Stomach (tissue), 8 donors: ENCODE measurements at regions not wholly inside any gene's neighbourhood (a gene's known extent, or its start where the extent isn't known, plus 50 kb on each side); places are given as distances from the start of the nearest gene placed in this dataset.
"Not testable (repeated sequence)": the region's sequence is repeated elsewhere in the genome, so short reads cannot be mapped to it uniquely, and the experiment has no call there.

Experiments
- DNase-seq, 2 donors: peaks; one replicate each; pipeline versions ENCODE4 v3.0.0 to v3.0.0-alpha.2; 2013 to 2019
- H3K27ac ChIP-seq, 5 donors: fragments of 200-600 bp in 4 of 5; sonication (generic) in 4 of 5; one replicate each; pipeline ENCODE4 v1.5.1; 2013 to 2019; ENCODE audit warnings: mild to moderate bottlenecking in 1 of 5, moderate library complexity in 1 of 5
- H3K27me3 ChIP-seq, 3 donors: fragments of 200-600 bp; sonication (generic); one replicate each; pipeline ENCODE4 v1.5.1; 2017 to 2019; ENCODE audit warnings: mixed run types in 1 of 3
- H3K36me3 ChIP-seq, 4 donors: fragments of 200-600 bp; sonication (generic); 1 replicate in 3 of 4; 2 replicates in 1 of 4; pipeline ENCODE4 v1.5.1; 2016 to 2019
- H3K4me1 ChIP-seq, 4 donors: fragments of 200-600 bp; sonication (generic); one replicate each; pipeline ENCODE4 v1.5.1; 2016 to 2019
- H3K4me3 ChIP-seq, 4 donors: fragments of 200-600 bp; sonication (generic) in 3 of 4; one replicate each; pipeline ENCODE4 v1.5.1; 2016 to 2019; ENCODE audit warnings: mild to moderate bottlenecking in 1 of 4
- H3K9me3 ChIP-seq, 4 donors: fragments of 200-600 bp; sonication (generic); one replicate each; pipeline ENCODE4 v1.5.1; 2016 to 2019
- EP300 ChIP-seq: sonication (generic); formaldehyde crosslinking; IDR thresholded peaks from one replicate; pipeline ENCODE4 v1.6.1; 2017; ENCODE audit warnings: antibody characterized with exemption
- POLR2A ChIP-seq, 4 donors: fragments of 450-650 bp; IDR thresholded peaks; one replicate each; pipeline ENCODE4 v1.6.1; 2016; ENCODE audit warnings: antibody characterized with exemption in 4 of 4, control low read depth in 2 of 4, mild to moderate bottlenecking in 1 of 4, moderate library complexity in 1 of 4
- POLR2AphosphoS5 ChIP-seq, 3 donors: sonication (generic); formaldehyde crosslinking; IDR thresholded peaks; one replicate each; pipeline ENCODE4 v1.6.1; 2016; ENCODE audit warnings: antibody characterized with exemption in 3 of 3
- WGBS, 5 donors: extraction: QIAGEN DNeasy Blood & Tissue Kit in 3 of 5; methylation state at CpG; one replicate each; pipeline versions ENCODE4 v1.1.5 to v1.1.7; 2013 to 2018; 5-methylcytosine and 5-hydroxymethylcytosine counted together
- intact Hi-C: fragments of 100-400 bp; cut with DNase I; formaldehyde crosslinking; loops from one replicate; pipeline ENCODE4 v1.15.1; 2023; ENCODE audit warnings: low total_unique reads
- TF ChIP-seq, protein P1 (sequence below), 7 experiments: fragments of 450-650 bp in 4 of 7; fragments of 200-600 bp in 3 of 7; sonication (generic) in 3 of 7; IDR thresholded peaks; one replicate each; pipeline ENCODE4 v1.5.1; 2016 to 2019; ENCODE audit warnings: antibody characterized with exemption in 7 of 7, control low read depth in 2 of 7, mild to moderate bottlenecking in 1 of 7
- donor health status: healthy with polysubstance abuse.
- donor health status: Bipolar disorder and iron deficiency.
- donor health status: healthy.

DNA sequence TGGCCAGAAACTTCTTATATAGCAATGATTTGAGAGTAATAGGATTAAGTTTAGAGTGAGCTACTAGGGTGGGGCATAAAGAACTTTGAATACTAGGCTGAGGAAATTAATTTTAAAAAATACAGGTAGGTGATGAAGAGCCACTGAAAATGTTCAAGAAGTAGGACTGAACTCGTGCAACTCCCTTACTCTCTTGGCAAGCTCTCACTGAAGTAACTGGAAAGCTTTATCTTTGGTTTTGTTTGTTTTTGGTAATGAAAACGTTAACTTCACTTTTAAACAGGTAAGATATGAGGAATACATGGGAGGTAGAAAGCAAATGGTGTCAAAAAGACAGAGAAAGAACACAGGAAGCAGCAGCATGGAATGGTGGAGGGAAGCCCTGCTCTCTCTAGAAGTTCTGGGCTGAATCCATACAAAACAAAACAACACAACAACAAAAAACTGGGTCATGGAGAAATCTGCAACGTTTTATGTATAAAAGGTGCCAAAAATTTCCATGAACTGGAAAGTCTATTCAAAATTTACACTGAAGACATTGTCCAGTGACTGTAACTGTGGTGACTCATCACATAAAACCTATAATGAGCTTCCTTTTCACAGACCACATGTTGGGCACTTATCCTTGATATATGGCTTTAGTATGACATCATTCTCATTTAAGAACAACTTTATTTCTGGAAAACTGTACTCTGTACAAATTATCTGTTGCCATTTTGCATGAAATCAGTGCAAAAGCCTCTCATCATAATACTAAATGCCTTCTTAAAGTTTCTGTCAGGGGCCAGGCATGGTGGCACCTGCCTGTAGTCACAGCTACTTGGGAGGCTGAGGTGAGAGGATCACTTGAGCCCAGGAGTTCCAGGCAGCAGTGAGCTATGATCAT is 91.2 kb upstream of the CHD1 start:
- Histone ChIP-seq H3K4me1 (peaks cover 8 to 29% (median 14%) of the 10 kb centered on the region in 4 donors), H3K4me3 (no peak overlapping the region), H3K27me3 (no peaks in the 10 kb centered on the region), H3K27ac (peak overlapping the region in 3 of 5 donors; percentile 1 to 53 (median 27)), H3K9me3 (no peaks in the 10 kb centered on the region), H3K36me3 (no peaks in the 10 kb centered on the region)
- TF ChIP-seq POLR2AphosphoS5 (IDR thresholded peaks at IDR 0.05) (no peak), POLR2A (IDR thresholded peaks at IDR 0.05) (no peak), EP300 (no peak)
- TF ChIP-seq, protein P1, sequence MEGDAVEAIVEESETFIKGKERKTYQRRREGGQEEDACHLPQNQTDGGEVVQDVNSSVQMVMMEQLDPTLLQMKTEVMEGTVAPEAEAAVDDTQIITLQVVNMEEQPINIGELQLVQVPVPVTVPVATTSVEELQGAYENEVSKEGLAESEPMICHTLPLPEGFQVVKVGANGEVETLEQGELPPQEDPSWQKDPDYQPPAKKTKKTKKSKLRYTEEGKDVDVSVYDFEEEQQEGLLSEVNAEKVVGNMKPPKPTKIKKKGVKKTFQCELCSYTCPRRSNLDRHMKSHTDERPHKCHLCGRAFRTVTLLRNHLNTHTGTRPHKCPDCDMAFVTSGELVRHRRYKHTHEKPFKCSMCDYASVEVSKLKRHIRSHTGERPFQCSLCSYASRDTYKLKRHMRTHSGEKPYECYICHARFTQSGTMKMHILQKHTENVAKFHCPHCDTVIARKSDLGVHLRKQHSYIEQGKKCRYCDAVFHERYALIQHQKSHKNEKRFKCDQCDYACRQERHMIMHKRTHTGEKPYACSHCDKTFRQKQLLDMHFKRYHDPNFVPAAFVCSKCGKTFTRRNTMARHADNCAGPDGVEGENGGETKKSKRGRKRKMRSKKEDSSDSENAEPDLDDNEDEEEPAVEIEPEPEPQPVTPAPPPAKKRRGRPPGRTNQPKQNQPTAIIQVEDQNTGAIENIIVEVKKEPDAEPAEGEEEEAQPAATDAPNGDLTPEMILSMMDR (IDR thresholded peaks at IDR 0.05) = no peak
- intact Hi-C loops = no loop called here
- WGBS, 5 donors = 7 to 31% (median 17%) methylated on average over 3 of the region's 3 CpGs
- DNase-seq = peak in 1 of 2 donors; percentile 80

DNA sequence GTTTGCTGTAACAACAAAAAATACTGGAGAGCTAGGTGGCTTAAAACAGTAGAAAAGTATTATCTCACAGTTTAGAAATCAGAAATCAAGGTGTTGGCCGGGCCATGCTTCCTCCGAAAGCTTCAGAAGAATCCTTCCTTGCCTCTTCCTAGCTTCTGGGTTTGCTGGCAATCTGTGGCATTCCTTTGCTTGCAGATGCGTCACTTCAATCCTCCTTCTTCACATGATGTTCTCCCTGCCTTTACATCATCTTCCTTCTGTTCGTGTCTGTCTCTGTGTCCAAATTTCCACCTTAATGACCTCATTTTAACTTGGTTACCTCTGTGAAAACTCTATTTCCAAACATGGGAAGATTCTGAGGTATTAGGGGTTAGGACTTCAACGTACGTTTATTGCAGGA is 90.4 kb upstream of the CHD1 start:
- peak overlapping the region in 1 of 5 donors; percentile 53 for H3K27ac ChIP-seq
- no peak for TF ChIP-seq POLR2A (IDR thresholded peaks at IDR 0.05)
- TF ChIP-seq, protein P1 (IDR thresholded peaks at IDR 0.05) = no peak
- no peak for TF ChIP-seq EP300
- TF ChIP-seq POLR2AphosphoS5 (IDR thresholded peaks at IDR 0.05) = no peak
- H3K9me3 ChIP-seq = no peaks in the 10 kb centered on the region
- no peaks in the 10 kb centered on the region for H3K27me3 ChIP-seq
- 87 to 92% (median 89%) methylated on average over 6 of the region's 6 CpGs for WGBS, 5 donors
- intact Hi-C loops = no loop called here
- H3K4me1 ChIP-seq = peaks cover under 1 to 21% (median 10%) of the 10 kb centered on the region in 4 donors
- no peak for DNase-seq
- H3K4me3 ChIP-seq = no peak overlapping the region
- no peaks in the 10 kb centered on the region for H3K36me3 ChIP-seq

DNA sequence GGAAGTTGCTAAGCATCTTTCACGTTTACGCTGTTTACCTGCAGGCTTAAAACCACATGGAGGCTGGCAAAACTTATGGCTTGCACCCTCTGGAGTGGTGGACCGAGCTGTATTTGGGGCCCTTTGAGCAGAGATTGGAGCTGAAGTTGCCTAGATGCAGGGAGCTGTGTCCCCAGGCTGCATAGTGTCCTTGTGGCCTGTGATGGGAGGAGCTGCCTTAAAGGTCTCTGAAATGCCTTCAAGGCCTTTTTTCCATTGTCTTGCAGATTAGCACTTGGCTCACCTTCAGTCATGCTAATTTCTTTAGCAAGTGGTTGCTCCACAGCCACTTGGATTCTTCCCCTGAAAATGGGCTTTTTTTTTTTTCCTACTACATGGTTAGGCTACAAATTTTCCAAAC is 81.5 kb upstream of the CHD1 start:
- intact Hi-C loops = no loop called here
- no peak for TF ChIP-seq POLR2AphosphoS5 (IDR thresholded peaks at IDR 0.05)
- no peak for TF ChIP-seq EP300
- TF ChIP-seq, protein P1 (IDR thresholded peaks at IDR 0.05) = no peak
- no peak for TF ChIP-seq POLR2A (IDR thresholded peaks at IDR 0.05)

DNA sequence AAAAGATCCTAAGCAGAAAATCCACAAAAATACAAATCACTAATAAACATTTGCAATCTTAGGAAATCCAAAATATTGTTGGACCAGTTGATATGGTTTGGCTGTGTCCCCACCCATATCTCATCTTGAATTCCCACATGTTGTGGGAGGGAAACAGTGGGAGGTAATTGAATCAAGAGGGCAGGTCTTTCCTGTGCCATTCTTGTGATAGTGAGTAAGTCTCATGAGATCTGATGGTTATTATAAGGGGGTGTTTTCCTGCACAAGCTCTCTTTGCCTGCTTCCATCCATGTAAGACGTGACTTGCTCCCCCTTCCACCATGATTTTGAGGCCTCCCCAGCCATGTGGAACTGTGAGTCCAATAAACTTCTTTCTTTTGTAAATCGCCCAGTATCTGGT is 79.2 kb upstream of the CHD1 start:
- 82 to 93% (median 90%) methylated on average over 2 of the region's 2 CpGs for WGBS, 5 donors
- H3K27ac ChIP-seq, H3K36me3 ChIP-seq, H3K27me3 ChIP-seq, H3K4me1 ChIP-seq, DNase-seq, H3K4me3 ChIP-seq, H3K9me3 ChIP-seq, intact Hi-C loops: not testable (repeated sequence)

More for the DNA sequence above, 81.5 kb upstream of the CHD1 start:
- no peak for DNase-seq
- 78 to 89% (median 86%) methylated on average over 3 of the region's 3 CpGs; no CpG with 5 or more reads in 2 of the 5 donors for WGBS, 5 donors
- Histone ChIP-seq H3K4me3 (no peak overlapping the region), H3K4me1 (no peaks in the 10 kb centered on the region), H3K27ac (no peak overlapping the region), H3K27me3 (no peaks in the 10 kb centered on the region), H3K36me3 (no peaks in the 10 kb centered on the region), H3K9me3 (peaks cover 0 to 3% (median 0%) of the 10 kb centered on the region in 4 donors)

DNA sequence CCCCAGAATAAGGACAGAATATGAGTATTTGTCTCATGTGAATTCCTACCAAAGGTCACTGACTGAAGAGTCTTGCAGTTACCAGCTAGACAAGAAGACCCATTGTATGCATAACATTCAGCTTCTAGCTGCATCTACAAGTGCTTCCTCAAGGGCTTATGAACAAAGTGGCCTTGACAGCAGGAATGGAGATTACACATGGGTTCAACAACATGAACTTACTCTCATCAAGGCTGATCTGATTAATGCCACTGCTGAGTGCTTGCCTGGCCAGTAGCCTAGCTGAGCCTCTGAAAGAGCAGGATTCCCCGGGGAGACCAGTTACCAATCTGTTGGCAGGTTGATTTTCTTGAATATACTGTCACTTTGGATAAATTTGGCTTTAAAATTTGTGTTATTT is 76.7 kb upstream of the CHD1 start:
- intact Hi-C loops = no loop called here
- TF ChIP-seq EP300 = no peak
- TF ChIP-seq POLR2AphosphoS5 (IDR thresholded peaks at IDR 0.05) = no peak
- TF ChIP-seq, protein P1 (IDR thresholded peaks at IDR 0.05) = no peak
- TF ChIP-seq POLR2A (IDR thresholded peaks at IDR 0.05) = no peak

More for the DNA sequence above, 76.7 kb upstream of the CHD1 start:
- WGBS, 5 donors = 63 to 94% (median 87%) methylated on average over 1 of the region's 1 CpG
- no peak overlapping the region for H3K4me3 ChIP-seq
- no peaks in the 10 kb centered on the region for H3K9me3 ChIP-seq
- H3K27me3 ChIP-seq = no peaks in the 10 kb centered on the region
- DNase-seq = no peak
- H3K36me3 ChIP-seq = no peaks in the 10 kb centered on the region
- peaks cover 0 to 3% (median 0%) of the 10 kb centered on the region in 4 donors for H3K4me1 ChIP-seq
- no peak overlapping the region for H3K27ac ChIP-seq
